BLaER1 (cell line): ENCODE measurements at regions not wholly inside any gene's neighbourhood (a gene's known extent, or its start where the extent isn't known, plus 50 kb on each side); places are given as distances from the start of the nearest gene placed in this dataset.

Experiments used
- H3K27ac ChIP-seq: shearing (Covaris generic); formaldehyde crosslinking; 2 replicates; pipeline ENCODE4 v1.8.1; 2022
- H3K27me3 ChIP-seq: shearing (Covaris generic); formaldehyde crosslinking; 2 replicates; pipeline ENCODE4 v1.8.1; 2022
- H3K36me3 ChIP-seq: shearing (Covaris generic); formaldehyde crosslinking; 2 replicates; pipeline ENCODE4 v1.8.1; 2022
- H3K4me1 ChIP-seq: shearing (Covaris generic); formaldehyde crosslinking; 2 replicates; pipeline ENCODE4 v1.8.1; 2022
- H3K4me2 ChIP-seq: shearing (Covaris generic); formaldehyde crosslinking; 2 replicates; pipeline ENCODE4 v1.8.1; 2022
- H3K4me3 ChIP-seq: shearing (Covaris generic); formaldehyde crosslinking; 2 replicates; pipeline ENCODE4 v1.8.1; 2022
- H3K9ac ChIP-seq: shearing (Covaris generic); formaldehyde crosslinking; 2 replicates; pipeline ENCODE4 v1.8.1; 2022
- H3K9me3 ChIP-seq: shearing (Covaris generic); formaldehyde crosslinking; 2 replicates; pipeline ENCODE4 v1.8.1; 2022
- H4K20me1 ChIP-seq: shearing (Covaris generic); formaldehyde crosslinking; 2 replicates; pipeline ENCODE4 v1.8.1; 2022
- Cebpa-rat ChIP-seq: shearing (Covaris generic); IDR thresholded peaks from 2 replicates; pipeline ENCODE4 v1.8.1; 2022

DNA sequence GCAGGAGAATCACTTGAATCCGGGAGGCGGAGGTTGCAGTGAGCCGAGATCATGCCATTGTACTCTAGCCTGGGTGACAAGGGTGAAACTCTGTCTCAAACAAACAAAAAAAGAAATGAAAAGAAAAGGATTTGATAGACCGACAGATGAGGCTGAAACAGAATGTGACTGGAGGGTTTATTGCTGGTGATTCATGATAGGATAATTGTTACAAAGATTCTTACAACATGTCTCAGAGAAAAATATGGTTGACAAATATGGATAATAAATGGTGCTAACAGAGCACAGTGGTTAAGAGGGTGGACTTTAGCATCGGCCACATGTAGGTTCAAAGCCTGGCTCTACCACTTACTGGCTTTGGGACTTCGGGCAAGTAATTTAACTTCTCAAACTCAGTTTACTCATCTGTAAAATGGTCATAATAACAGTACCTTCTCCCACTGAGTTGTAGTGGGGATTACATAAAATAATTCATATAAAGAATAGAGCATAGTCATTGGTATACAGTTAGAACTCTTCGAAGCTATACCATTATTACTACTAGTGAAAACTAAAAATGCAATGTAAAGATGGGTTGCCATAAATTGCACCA lies 131.9 kb downstream of the MAP3K7 start:
- no peaks in the 10 kb centered on the region for H4K20me1 ChIP-seq
- H3K27me3 ChIP-seq, result no peaks in the 10 kb centered on the region
- H3K27ac ChIP-seq, result no peak overlapping the region
- no peak overlapping the region for H3K9ac ChIP-seq
- peaks cover 8% of the 10 kb centered on the region; the same call in 1 of the 2 replicates for H3K9me3 ChIP-seq
- no peak overlapping the region for H3K4me2 ChIP-seq
- H3K36me3 ChIP-seq, result no peaks in the 10 kb centered on the region
- no peak for TF ChIP-seq Cebpa-rat
- no peak overlapping the region for H3K4me3 ChIP-seq
- no peaks in the 10 kb centered on the region for H3K4me1 ChIP-seq

DNA sequence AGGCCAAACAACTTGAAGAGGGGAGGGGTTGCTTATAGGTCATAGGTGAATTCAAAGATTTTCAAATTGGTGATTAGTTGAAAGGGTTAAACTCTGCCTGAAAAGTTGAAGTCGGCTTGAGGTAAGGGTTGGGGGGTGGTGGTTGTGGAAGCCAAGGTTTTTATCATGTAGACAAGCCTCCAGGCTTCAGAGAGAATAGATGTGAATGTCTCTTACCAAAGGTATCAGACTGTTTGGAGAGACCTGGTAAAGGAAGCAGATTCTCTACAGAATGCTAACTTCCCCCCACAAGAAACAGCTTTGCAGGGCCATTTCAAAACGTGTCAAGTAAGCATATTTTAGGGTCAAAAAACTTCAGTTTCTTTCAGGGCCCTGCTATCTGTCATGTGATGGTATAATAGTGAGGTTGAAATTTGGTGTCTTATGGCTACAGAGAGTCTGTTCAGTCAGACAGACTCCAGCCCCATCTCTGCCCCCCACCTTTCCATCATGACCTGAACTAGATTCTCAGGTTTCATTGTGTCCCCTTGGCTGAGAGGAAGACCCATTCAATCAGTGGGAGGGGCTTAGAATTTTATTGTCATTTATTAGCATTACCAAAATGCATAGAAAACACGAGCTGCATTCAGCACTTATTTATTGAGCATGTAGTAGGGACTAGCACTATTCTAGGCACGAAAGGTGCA lies 136.5 kb downstream of the MAP3K7 start:
- Histone ChIP-seq H3K27ac (no peak overlapping the region), H3K4me3 (no peak overlapping the region), H3K36me3 (no peaks in the 10 kb centered on the region), H3K4me1 (peaks cover 6% of the 10 kb centered on the region), H3K27me3 (no peaks in the 10 kb centered on the region), H3K9ac (no peak overlapping the region), H4K20me1 (no peaks in the 10 kb centered on the region), H3K9me3 (no peaks in the 10 kb centered on the region), H3K4me2 (no peak overlapping the region)
- no peak for TF ChIP-seq Cebpa-rat

DNA sequence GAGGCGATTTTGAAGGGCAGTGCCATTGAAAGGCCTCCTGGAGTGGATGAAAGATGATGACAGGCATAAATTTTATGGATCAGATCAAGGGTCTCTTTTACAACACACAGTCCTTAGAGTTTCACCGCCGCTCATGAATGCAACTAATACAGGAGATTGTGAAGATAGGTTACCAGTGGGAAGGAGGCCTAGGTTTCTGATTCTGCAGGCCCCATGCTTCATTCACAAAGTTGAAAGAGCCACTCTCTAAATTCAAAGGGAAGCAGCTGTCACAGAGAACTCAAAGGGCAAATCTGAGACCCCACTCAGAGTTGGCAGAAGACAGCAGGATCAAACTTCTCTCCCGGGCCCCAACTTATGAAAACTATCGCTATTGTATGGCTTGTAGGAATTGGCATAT lies 137.6 kb downstream of the MAP3K7 start:
- H3K27me3 ChIP-seq, result no peaks in the 10 kb centered on the region
- H4K20me1 ChIP-seq, result no peaks in the 10 kb centered on the region
- no peak overlapping the region for H3K9ac ChIP-seq
- no peak overlapping the region for H3K4me3 ChIP-seq
- H3K9me3 ChIP-seq, result no peaks in the 10 kb centered on the region
- H3K36me3 ChIP-seq, result no peaks in the 10 kb centered on the region
- H3K4me2 ChIP-seq, result no peak overlapping the region
- TF ChIP-seq Cebpa-rat, result no peak
- H3K4me1 ChIP-seq, result peaks cover 6% of the 10 kb centered on the region
- no peak overlapping the region for H3K27ac ChIP-seq

DNA sequence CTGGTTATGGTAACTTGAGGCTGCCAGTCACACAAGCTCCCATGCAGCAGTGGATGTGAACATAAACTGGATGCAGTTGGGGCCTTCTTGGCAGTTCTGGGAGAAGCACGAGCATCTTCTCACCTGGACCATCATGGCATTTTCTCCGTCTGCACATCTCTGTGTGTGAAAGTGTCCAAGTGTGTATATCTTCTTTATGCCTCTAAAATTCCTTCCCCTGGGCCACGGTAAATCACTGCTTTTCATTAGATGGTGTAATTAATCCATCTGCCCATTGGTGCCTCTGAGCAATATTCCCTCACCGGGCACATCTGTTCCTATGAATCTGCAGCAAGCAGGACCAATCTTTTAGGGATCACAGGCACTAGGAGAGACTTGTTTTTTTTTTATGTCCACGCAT lies 138.0 kb downstream of the MAP3K7 start:
- Histone ChIP-seq H3K9me3 (no peaks in the 10 kb centered on the region), H3K4me2 (no peak overlapping the region), H3K4me3 (no peak overlapping the region), H3K4me1 (peaks cover 6% of the 10 kb centered on the region), H3K27ac (no peak overlapping the region), H4K20me1 (no peaks in the 10 kb centered on the region), H3K36me3 (no peaks in the 10 kb centered on the region), H3K9ac (no peak overlapping the region), H3K27me3 (no peaks in the 10 kb centered on the region)
- no peak for TF ChIP-seq Cebpa-rat

DNA sequence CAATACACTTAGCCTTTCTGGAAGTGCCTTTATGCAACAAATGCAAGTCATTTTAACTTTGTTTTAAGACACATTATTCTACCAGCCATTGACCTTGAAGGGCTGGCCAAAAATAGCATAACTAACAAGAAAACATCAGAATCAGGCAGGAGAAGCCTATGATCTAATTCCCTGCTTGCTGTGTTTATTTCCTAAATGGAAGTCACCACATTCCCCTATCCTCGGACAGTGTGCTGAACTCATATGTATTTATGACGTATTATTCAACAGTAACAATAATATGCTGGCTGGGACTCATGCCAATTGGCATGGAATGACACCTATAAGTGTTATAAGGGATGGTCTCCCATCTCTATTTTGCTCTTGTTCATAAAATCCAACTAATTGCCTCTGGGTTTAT lies 140.7 kb downstream of the MAP3K7 start:
- Histone ChIP-seq H4K20me1 (no peaks in the 10 kb centered on the region), H3K4me1 (peaks cover 6% of the 10 kb centered on the region), H3K27ac (no peak overlapping the region), H3K4me3 (no peak overlapping the region), H3K36me3 (no peaks in the 10 kb centered on the region), H3K27me3 (no peaks in the 10 kb centered on the region), H3K4me2 (no peak overlapping the region), H3K9me3 (no peaks in the 10 kb centered on the region), H3K9ac (no peak overlapping the region)
- TF ChIP-seq Cebpa-rat, result no peak

DNA sequence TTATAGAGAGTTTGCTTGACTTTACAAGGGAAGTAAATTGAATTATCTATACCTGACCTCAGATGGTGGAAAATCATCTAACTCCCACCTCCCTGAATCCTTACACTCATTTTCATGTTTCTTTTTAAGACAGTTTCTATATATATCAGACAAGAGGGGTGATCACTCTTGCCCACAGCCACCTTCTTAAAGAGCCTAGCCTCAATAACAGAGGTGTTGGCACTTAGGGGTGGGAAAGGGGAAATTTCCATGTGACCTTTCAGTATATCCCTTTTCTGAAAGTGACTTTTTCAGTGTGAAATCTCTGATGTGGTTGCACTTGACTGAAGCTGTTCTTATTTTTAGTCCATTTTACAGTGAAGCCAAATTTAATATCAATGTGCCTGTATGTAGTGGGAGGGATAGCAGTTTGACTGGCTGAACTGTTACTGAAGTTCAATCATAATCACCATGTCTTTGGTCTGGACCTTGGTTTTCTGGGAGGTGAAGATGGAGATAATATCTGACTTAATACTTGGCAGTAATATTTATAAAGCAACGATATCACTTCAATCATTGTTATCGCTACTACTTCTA lies 141.3 kb downstream of the MAP3K7 start:
- H3K4me2 ChIP-seq, result 0 out of 2 replicates have a peak overlapping the region, but pooled peaks have one; percentile 9
- no peaks in the 10 kb centered on the region for H3K36me3 ChIP-seq
- H4K20me1 ChIP-seq, result no peaks in the 10 kb centered on the region
- peaks cover 6% of the 10 kb centered on the region for H3K4me1 ChIP-seq
- no peak overlapping the region for H3K4me3 ChIP-seq
- H3K27me3 ChIP-seq, result no peaks in the 10 kb centered on the region
- no peaks in the 10 kb centered on the region for H3K9me3 ChIP-seq
- H3K9ac ChIP-seq, result no peak overlapping the region
- no peak for TF ChIP-seq Cebpa-rat
- H3K27ac ChIP-seq, result no peak overlapping the region

DNA sequence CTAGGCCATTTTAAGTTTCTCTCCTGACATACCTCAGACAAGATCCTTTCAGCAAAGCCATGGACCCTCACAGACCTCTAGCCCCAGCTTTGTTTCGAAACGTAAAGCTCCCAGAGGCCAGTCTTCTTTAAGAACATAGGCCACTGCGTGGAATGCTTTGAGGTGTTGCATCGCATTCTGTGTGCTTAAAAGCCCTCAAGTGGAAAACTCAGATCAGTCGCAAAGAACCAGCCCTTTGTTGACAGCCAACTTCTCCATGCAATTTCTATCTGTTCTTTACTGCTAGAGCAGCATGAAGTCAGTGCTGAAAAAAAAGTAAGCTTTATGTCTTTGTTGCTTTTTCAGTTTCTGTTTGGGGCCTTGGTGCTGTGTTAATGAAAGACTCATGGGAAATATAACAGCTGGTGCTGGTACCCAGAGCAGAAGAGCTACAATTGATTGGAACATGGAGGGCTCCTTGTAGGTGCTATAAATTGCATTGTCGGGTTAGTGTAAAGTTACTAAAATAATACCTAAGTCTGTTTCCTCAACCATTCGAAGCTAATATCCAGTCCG lies 142.6 kb downstream of the MAP3K7 start:
- Histone ChIP-seq H3K4me3 (no peak overlapping the region), H3K4me2 (no peak overlapping the region)
- no peak for TF ChIP-seq Cebpa-rat

DNA sequence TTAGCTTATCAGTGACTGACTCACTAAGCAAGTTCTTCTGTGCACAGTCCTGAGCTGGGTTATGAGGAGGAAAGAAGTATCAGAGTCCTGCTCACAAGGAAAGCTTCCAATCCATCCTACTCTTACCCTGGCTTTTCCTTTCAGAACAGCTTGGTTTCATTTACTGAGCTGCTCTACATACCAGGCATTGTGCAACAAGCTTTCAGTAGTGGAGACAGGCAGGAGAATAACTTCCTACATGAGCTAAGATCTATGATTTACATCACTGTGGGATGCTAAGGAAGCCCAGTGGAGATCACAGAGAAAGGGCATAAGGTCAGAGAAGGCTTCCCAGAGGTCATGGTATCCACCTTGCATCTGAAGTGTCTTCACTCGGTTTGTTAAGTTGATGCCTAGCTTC lies 144.5 kb downstream of the MAP3K7 start:
- H3K4me1 ChIP-seq, result peaks cover 6% of the 10 kb centered on the region
- H3K9ac ChIP-seq, result no peak overlapping the region
- H3K27ac ChIP-seq, result no peak overlapping the region
- no peaks in the 10 kb centered on the region for H3K9me3 ChIP-seq
- TF ChIP-seq Cebpa-rat, result no peak
- no peaks in the 10 kb centered on the region for H3K27me3 ChIP-seq
- H4K20me1 ChIP-seq, result no peaks in the 10 kb centered on the region
- H3K36me3 ChIP-seq, result no peaks in the 10 kb centered on the region
- H3K4me2 ChIP-seq, result no peak overlapping the region
- H3K4me3 ChIP-seq, result no peak overlapping the region

More for the DNA sequence above, 142.6 kb downstream of the MAP3K7 start:
- Histone ChIP-seq H3K27me3 (no peaks in the 10 kb centered on the region), H3K9me3 (no peaks in the 10 kb centered on the region), H3K27ac (no peak overlapping the region), H3K9ac (no peak overlapping the region), H4K20me1 (no peaks in the 10 kb centered on the region), H3K36me3 (no peaks in the 10 kb centered on the region), H3K4me1 (peaks cover 6% of the 10 kb centered on the region)

DNA sequence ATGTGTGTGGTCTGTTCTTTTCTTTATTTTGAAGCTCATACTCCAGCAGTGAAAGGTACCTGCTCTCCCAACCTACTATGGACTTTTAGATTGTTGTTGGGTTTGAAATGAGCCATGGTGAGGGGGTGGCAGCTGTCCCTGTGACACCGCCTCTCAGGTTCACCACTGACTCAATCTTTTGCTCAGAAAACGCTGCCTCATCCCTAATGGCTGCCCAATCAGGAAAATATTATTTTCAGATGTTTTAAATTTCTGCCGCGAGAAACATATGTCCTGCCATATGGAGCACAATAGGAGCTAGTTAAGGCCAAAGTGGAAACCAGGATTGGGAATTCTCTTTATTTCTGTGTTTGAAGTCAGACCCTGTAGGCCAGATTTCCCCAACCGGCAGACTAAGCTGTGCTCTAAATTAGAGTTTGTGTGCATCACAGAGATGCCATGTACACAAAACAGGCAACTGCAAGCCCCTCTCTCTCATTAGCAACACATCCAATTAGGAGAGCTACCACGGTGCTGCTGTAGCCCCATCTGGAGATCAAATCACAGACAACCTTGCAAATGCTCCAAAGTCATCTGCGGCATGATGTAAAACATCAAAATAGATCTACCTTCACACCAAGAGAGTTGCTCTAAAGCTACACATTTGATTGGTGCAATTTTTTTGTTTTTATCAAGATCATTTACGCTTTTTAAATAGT lies 144.1 kb upstream of the BACH2 start:
- TF ChIP-seq Cebpa-rat, result no peak
- H3K4me1 ChIP-seq, result peaks cover 3% of the 10 kb centered on the region
- no peak overlapping the region for H3K9ac ChIP-seq

DNA sequence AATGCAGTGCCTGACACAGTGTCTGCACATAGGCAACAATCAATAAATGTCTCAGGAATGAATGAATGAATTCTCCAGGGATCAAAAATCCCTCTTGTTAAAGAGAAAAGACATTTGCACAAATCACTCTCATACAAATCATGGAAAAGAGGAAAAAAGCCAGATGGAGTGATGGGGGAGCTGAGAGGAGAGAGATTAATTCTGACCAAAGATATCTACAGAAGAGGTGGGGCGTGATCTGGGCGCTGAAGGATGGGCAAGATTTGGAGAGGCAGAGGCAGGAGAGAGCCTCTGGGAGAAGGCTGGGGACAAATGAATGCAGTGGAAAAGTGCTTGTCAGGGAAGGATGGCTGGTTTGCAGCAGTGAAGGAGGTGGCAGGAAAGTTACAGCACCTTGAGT lies 142.9 kb upstream of the BACH2 start:
- no peak for TF ChIP-seq Cebpa-rat
- Histone ChIP-seq H3K9me3 (no peaks in the 10 kb centered on the region), H3K27ac (no peak overlapping the region), H3K4me2 (no peak overlapping the region), H4K20me1 (no peaks in the 10 kb centered on the region), H3K4me1 (no peaks in the 10 kb centered on the region), H3K36me3 (no peaks in the 10 kb centered on the region), H3K27me3 (no peaks in the 10 kb centered on the region), H3K9ac (no peak overlapping the region), H3K4me3 (no peak overlapping the region)

More for the DNA sequence above, 144.1 kb upstream of the BACH2 start:
- H3K4me3 ChIP-seq, result no peak overlapping the region
- H4K20me1 ChIP-seq, result no peaks in the 10 kb centered on the region
- H3K4me2 ChIP-seq, result no peak overlapping the region
- H3K27ac ChIP-seq, result no peak overlapping the region
- H3K27me3 ChIP-seq, result no peaks in the 10 kb centered on the region
- no peaks in the 10 kb centered on the region for H3K36me3 ChIP-seq
- H3K9me3 ChIP-seq, result no peaks in the 10 kb centered on the region
